ENCODE measurements at regions not wholly inside any gene's neighbourhood (a gene's known extent, or its start where the extent isn't known, plus 50 kb on each side); places are given as distances from the start of the nearest gene placed in this dataset.

- ATAC-seq (no peak), DNase-seq (no peak)
- H3K27ac ChIP-seq: no peak overlapping the region
- H3K4me3 ChIP-seq: no peak overlapping the region
- TF ChIP-seq, protein P1, sequence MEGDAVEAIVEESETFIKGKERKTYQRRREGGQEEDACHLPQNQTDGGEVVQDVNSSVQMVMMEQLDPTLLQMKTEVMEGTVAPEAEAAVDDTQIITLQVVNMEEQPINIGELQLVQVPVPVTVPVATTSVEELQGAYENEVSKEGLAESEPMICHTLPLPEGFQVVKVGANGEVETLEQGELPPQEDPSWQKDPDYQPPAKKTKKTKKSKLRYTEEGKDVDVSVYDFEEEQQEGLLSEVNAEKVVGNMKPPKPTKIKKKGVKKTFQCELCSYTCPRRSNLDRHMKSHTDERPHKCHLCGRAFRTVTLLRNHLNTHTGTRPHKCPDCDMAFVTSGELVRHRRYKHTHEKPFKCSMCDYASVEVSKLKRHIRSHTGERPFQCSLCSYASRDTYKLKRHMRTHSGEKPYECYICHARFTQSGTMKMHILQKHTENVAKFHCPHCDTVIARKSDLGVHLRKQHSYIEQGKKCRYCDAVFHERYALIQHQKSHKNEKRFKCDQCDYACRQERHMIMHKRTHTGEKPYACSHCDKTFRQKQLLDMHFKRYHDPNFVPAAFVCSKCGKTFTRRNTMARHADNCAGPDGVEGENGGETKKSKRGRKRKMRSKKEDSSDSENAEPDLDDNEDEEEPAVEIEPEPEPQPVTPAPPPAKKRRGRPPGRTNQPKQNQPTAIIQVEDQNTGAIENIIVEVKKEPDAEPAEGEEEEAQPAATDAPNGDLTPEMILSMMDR (IDR thresholded peaks at IDR 0.05): no peak
- no peaks in the 10 kb centered on the region for H3K27me3 ChIP-seq
- no peaks in the 10 kb centered on the region for H3K36me3 ChIP-seq
- H3K9me3 ChIP-seq: no peaks in the 10 kb centered on the region
- intact Hi-C loops (cut with DNase I): no loop called here
- H3K4me1 ChIP-seq: no peaks in the 10 kb centered on the region
These were observed 242.6 kb downstream of the IKZF2 start for GRCh38 chr2:212908682-212909435.

- ATAC-seq: no peak
- TF ChIP-seq, protein P1 (IDR thresholded peaks at IDR 0.05): no peak
These were observed 243.4 kb downstream of the IKZF2 start for GRCh38 chr2:212908031-212908430.

GRCh38 chr2:212906620-212907019 lies 244.8 kb downstream of the IKZF2 start:
- no peak for ATAC-seq
- TF ChIP-seq, protein P1 (IDR thresholded peaks at IDR 0.05): no peak
- Histone ChIP-seq H3K27ac (no peak overlapping the region), H3K4me3 (no peak overlapping the region), H3K27me3 (no peaks in the 10 kb centered on the region), H3K4me1 (no peaks in the 10 kb centered on the region), H3K36me3 (no peaks in the 10 kb centered on the region), H3K9me3 (no peaks in the 10 kb centered on the region)
- intact Hi-C loops (cut with DNase I): no loop called here
- DNase-seq: no peak

More at GRCh38 chr2:212908031-212908430, 243.4 kb downstream of the IKZF2 start:
- Histone ChIP-seq H3K27me3 (no peaks in the 10 kb centered on the region), H3K4me1 (no peaks in the 10 kb centered on the region), H3K9me3 (no peaks in the 10 kb centered on the region), H3K27ac (no peak overlapping the region), H3K4me3 (no peak overlapping the region), H3K36me3 (no peaks in the 10 kb centered on the region)
- DNase-seq: no peak
- intact Hi-C loops (cut with DNase I): no loop called here

DNA sequence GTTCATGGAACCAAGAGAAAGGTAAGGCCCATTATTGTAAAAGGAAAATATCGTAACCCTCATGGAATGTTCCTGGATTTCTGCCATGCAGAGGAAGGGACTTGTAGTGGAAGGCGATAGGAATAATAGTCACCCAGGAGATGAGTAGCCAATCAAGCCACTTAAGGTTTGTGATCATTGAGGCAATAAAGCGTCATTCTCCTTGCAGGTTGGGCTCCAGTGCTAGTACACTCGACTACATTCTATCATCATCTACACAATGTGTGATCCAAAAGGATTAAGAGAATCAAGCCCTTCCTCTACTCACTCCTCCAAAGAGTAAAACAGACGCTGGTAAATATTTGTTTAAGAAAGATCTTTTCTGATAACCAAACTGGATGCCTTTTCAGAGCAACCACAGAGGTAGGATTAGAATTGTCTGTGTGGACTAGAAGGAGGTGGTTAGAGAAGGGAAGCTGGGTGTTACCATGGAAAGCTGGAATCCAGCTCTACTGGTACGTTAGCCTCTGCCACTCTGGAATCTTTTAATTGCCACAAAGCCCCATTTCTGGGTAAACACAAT lies 245.7 kb downstream of the IKZF2 start:
- TF ChIP-seq, protein P1 (IDR thresholded peaks at IDR 0.05): no peak
- no peaks in the 10 kb centered on the region for H3K36me3 ChIP-seq
- H3K4me3 ChIP-seq: no peak overlapping the region
- H3K27ac ChIP-seq: no peak overlapping the region
- H3K9me3 ChIP-seq: no peaks in the 10 kb centered on the region
- intact Hi-C loops (cut with DNase I): no loop called here
- DNase-seq (no peak), ATAC-seq (peak; percentile 81)
- H3K27me3 ChIP-seq: no peaks in the 10 kb centered on the region
- no peaks in the 10 kb centered on the region for H3K4me1 ChIP-seq

DNA sequence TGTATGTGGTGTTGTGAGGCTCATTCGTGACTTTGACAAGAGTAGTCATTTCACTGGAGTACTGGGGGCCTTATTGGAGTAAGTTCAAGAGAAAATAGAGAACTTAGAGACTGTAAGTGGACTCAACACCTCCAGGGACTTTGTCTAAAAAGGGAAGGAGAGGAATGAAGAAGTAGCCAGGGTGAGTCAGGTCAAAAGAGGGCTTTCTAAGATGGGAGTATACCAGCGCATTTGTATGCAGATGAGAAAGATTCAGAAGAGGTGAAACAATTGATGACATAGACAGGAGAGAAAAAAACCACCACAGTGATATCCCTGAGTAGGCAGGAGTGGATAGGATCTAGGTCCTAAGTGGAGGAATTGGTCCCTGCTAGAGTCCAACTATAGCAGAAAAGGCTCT lies 246.8 kb downstream of the IKZF2 start:
- Histone ChIP-seq H3K36me3 (no peaks in the 10 kb centered on the region), H3K4me1 (no peaks in the 10 kb centered on the region), H3K27me3 (no peaks in the 10 kb centered on the region), H3K27ac (no peak overlapping the region), H3K4me3 (no peak overlapping the region), H3K9me3 (no peaks in the 10 kb centered on the region)
- ATAC-seq (no peak), DNase-seq (no peak)
- TF ChIP-seq, protein P1 (IDR thresholded peaks at IDR 0.05): no peak
- intact Hi-C loops (cut with DNase I): no loop called here
